AG04449 (cell line): ENCODE measurements at regions not wholly inside any gene's neighbourhood (a gene's known extent, or its start where the extent isn't known, plus 50 kb on each side); places are given as distances from the start of the nearest gene placed in this dataset.

Source experiments
- CTCF ChIA-PET: fragments of 350-600 bp; formaldehyde crosslinking; extraction: SDS; loops from one replicate; lab custom pipeline; 2021; ENCODE audit warnings: antibody characterized with exemption; lab: Yijun Ruan, JAX
- POLR2A ChIA-PET: fragments of 400-600, 350-600 bp; formaldehyde crosslinking; extraction: SDS; loops from one replicate; lab custom pipeline; 2020; ENCODE audit warnings: antibody characterized with exemption, inconsistent platforms; lab: Yijun Ruan, JAX
- DNase-seq: peaks from one replicate; pipeline ENCODE4 v3.0.0-alpha.2; 2010; ENCODE audit warnings: low read depth, low spot score
- H3K4me3 ChIP-seq: 2 replicates; pipeline ENCODE4 v1.5.1; 2011; ENCODE audit warnings: low read depth, mild to moderate bottlenecking, control low read depth, low read length
- TF ChIP-seq, protein P1 (sequence below): IDR thresholded peaks from one replicate; pipeline ENCODE4 v1.5.1; 2011; ENCODE audit warnings: mild to moderate bottlenecking, moderate library complexity, low read length, control low read depth, inconsistent platforms; ENCODE audit not compliant: insufficient read depth; ENCODE audit errors: missing control alignments

DNA sequence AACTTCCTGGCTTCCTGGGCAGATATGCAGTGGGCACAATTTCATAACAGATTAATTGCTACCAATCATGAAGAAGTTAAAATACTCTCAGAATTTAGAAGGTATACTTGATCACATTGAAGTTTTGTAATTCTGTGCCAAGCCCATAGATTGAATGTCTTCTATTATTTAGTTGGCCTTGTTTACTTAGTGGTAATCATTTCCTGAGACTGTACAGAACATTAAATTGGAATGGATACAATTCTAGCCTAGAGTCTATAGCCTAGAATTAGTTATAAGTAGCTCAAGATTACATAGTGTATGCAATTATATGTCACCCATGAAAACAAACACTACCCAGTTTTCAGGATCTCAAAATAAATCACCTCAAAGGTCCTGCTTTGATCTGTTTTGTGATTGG lies 615.8 kb downstream of the XIRP2 start:
- TF ChIP-seq, protein P1, sequence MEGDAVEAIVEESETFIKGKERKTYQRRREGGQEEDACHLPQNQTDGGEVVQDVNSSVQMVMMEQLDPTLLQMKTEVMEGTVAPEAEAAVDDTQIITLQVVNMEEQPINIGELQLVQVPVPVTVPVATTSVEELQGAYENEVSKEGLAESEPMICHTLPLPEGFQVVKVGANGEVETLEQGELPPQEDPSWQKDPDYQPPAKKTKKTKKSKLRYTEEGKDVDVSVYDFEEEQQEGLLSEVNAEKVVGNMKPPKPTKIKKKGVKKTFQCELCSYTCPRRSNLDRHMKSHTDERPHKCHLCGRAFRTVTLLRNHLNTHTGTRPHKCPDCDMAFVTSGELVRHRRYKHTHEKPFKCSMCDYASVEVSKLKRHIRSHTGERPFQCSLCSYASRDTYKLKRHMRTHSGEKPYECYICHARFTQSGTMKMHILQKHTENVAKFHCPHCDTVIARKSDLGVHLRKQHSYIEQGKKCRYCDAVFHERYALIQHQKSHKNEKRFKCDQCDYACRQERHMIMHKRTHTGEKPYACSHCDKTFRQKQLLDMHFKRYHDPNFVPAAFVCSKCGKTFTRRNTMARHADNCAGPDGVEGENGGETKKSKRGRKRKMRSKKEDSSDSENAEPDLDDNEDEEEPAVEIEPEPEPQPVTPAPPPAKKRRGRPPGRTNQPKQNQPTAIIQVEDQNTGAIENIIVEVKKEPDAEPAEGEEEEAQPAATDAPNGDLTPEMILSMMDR = no peak
- POLR2A ChIA-PET = no interaction called here

DNA sequence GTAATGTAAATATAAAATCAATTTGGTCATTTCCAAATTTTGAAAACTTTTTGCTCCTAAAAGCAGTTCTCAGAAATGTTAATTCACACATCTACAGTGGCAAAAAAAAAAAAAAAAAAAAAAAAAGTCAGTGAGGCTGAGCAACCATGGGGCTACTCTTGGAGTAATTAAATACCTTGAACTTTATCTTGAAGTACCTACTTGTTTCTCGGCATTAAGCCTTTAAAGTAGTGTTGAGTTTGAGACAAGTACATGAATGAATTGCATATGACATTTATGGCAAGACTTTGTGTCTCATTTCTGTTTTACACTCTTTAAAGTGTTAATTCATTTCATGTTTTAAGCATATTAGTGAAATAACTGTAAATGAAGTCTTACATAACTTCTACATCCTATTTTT lies 613.3 kb downstream of the XIRP2 start:
- H3K4me3 ChIP-seq = no peak overlapping the region
- no peak for DNase-seq
- TF ChIP-seq, protein P1 = no peak
- ChIA-PET POLR2A (no interaction called here), CTCF (no interaction called here)

More for the DNA sequence above, 615.8 kb downstream of the XIRP2 start:
- H3K4me3 ChIP-seq = no peak overlapping the region
- no peak for DNase-seq
- CTCF ChIA-PET = no interaction called here

DNA sequence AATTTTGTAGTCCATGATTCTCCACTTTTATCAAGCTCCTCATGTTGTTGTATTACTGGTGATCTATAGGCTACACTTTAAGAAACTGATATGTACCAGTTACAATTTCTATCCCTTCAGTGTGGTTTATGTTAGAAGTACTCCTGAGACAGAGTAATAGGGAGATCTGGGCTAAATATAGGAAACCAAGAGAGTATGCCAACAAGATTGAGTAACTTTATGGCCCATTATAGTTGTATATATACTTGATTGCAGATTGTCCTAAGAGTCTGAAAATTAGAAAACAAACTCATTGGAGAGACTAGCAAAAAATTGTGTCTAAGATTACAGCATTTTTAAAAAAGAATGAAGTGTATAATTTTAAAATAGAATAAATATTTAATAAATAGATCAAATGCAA lies 605.6 kb downstream of the XIRP2 start:
- DNase-seq = no peak
- TF ChIP-seq, protein P1 = no peak
- POLR2A ChIA-PET = no interaction called here
- CTCF ChIA-PET = no interaction called here
- no peak overlapping the region for H3K4me3 ChIP-seq

DNA sequence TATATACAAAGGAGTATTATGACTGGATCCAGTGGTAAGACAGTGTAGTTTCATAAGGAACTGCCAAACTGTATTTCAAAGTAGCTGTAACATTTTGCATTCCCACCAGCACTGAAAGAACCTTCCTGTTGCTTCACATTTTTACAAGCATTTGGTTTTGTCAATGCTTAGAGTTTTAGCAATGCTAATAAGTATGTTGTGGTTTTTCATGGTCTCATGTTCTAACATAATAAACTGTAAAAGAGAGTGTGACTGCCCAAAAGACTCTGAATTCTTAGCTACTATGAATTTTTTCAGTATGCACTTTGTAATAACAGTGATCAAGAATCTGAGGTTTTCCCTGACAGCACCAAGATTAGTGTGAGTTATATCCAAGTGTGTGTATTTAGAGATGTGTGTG lies 604.2 kb downstream of the XIRP2 start:
- no peak overlapping the region for H3K4me3 ChIP-seq
- ChIA-PET CTCF (no interaction called here), POLR2A (no interaction called here)
- TF ChIP-seq, protein P1 = no peak
- DNase-seq = no peak

DNA sequence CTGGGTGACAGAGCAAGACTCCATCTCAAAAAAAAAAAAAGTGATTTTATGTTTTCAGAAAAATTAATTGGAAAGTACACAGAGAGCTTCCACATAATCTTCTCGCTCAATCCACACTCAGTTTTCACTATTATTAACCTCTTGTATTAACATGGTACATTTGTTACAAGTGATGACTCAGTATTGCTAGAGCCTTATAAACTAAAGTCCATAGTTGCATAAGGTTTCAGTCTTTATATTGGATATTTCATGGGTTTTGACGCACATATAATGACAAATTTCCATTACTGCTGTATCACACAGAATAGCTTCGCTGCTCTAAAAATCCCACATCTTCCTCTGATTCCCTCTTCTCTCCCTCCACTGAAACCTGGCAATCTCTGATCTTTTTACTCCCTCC lies 603.5 kb downstream of the XIRP2 start:
- CTCF ChIA-PET = no interaction called here
- POLR2A ChIA-PET = no interaction called here
- no peak for DNase-seq

DNA sequence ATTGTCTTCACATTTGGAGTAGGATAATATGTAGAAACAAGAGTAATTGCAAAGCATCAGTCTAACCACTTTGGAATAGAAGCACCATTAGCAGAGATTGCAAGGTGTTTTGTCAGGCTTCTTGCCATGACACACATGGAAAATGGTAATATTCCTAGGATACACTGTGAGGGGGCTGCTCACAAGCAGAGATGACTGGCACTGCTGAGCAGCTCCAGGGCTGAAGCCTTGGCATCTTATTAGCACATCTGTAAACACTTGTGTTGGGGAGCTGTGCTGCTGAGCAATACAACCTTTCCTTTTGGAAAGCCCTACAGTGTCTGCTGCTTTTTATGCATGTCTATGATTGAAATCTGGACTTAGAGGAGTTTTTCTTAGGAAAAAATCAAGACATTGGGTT lies 602.2 kb downstream of the XIRP2 start:
- ChIA-PET POLR2A (no interaction called here), CTCF (no interaction called here)
- TF ChIP-seq, protein P1 = no peak
- H3K4me3 ChIP-seq = no peak overlapping the region
- DNase-seq = no peak

More for the DNA sequence above, 603.5 kb downstream of the XIRP2 start:
- TF ChIP-seq, protein P1 = no peak
- no peak overlapping the region for H3K4me3 ChIP-seq
